OCI-LY1 (cell line): ENCODE measurements at regions not wholly inside any gene's neighbourhood (a gene's known extent, or its start where the extent isn't known, plus 50 kb on each side); places are given as distances from the start of the nearest gene placed in this dataset.

Experiments used
- H2AFZ ChIP-seq: fragments of 200-600 bp; sonication (generic), shearing (Covaris generic); 2 replicates; pipeline ENCODE4 v1.6.0; 2014; ENCODE audit warnings: antibody characterized with exemption, mild to moderate bottlenecking, low read length
- H3F3A ChIP-seq: fragments of 200-600 bp; sonication (generic), shearing (Covaris generic); 2 replicates; pipeline ENCODE4 v1.6.0; 2014; ENCODE audit warnings: mild to moderate bottlenecking, antibody characterized with exemption, low read length, moderate library complexity; ENCODE audit not compliant: insufficient read depth
- H3K27ac ChIP-seq: fragments of 200-600 bp; sonication (generic); 2 replicates; pipeline ENCODE4 v1.5.1; 2014; ENCODE audit warnings: low read length, mixed run types, mild to moderate bottlenecking, low read depth; ENCODE audit not compliant: poor library complexity, severe bottlenecking
- H3K27me3 ChIP-seq: fragments of 200-600 bp; sonication (generic); 2 replicates; pipeline ENCODE4 v1.6.0; 2014; ENCODE audit warnings: antibody characterized with exemption, mild to moderate bottlenecking, low read length, moderate library complexity; ENCODE audit not compliant: insufficient read depth
- H3K36me3 ChIP-seq: fragments of 200-600 bp; sonication (generic); 2 replicates; pipeline ENCODE4 v1.6.1; 2014; ENCODE audit warnings: mild to moderate bottlenecking, antibody characterized with exemption, low read length, moderate library complexity, mixed read lengths; ENCODE audit not compliant: insufficient read depth
- H3K4me1 ChIP-seq: fragments of 200-600 bp; sonication (generic); 2 replicates; pipeline ENCODE4 v1.5.1; 2014; ENCODE audit warnings: mild to moderate bottlenecking, low read length, moderate library complexity; ENCODE audit not compliant: insufficient read depth, severe bottlenecking
- H3K4me2 ChIP-seq: fragments of 200-600 bp; sonication (generic), shearing (Covaris generic); 2 replicates; pipeline ENCODE4 v1.6.1; 2014; ENCODE audit warnings: low read length
- H3K4me3 ChIP-seq: fragments of 200-600 bp; sonication (generic); 2 replicates; pipeline ENCODE4 v1.5.1; 2014; ENCODE audit warnings: low read length, low read depth, mild to moderate bottlenecking, mixed read lengths; ENCODE audit not compliant: poor library complexity, severe bottlenecking
- H3K79me2 ChIP-seq: fragments of 200-600 bp; shearing (Covaris generic); 2 replicates; pipeline ENCODE4 v1.6.1; 2016; ENCODE audit warnings: mixed run types, low read length, mixed read lengths; ENCODE audit not compliant: insufficient read depth
- H3K9ac ChIP-seq: fragments of 200-600 bp; sonication (generic), shearing (Covaris generic); 2 replicates; pipeline ENCODE4 v1.6.1; 2014; ENCODE audit warnings: mild to moderate bottlenecking, low read length, mixed read lengths
- H3K9me2 ChIP-seq: fragments of 200-600 bp; sonication (generic), shearing (Covaris generic); 2 replicates; pipeline ENCODE4 v1.6.1; 2014; ENCODE audit warnings: low read depth, mild to moderate bottlenecking, low read length, mixed read lengths
- H3K9me3 ChIP-seq: fragments of 200-600 bp; shearing (Covaris generic); 2 replicates; pipeline ENCODE4 v1.6.1; 2014; ENCODE audit warnings: low read length, mixed read lengths
- H4K20me1 ChIP-seq: fragments of 200-600 bp; sonication (generic), shearing (Covaris generic); 2 replicates; pipeline ENCODE4 v1.6.0; 2016; ENCODE audit warnings: mild to moderate bottlenecking, low read length; ENCODE audit not compliant: insufficient read depth
- EZH2 ChIP-seq: fragments of 200-600 bp; sonication (generic), shearing (Covaris generic); IDR thresholded peaks from 2 replicates; pipeline ENCODE4 v1.8.0; 2017; ENCODE audit warnings: borderline replicate concordance, mixed run types, mild to moderate bottlenecking, antibody characterized with exemption, low read length, moderate library complexity, mixed read lengths
- TF ChIP-seq, protein P1 (sequence below): fragments of 200-600 bp; sonication (generic), shearing (Covaris generic); IDR thresholded peaks from 2 replicates; pipeline ENCODE4 v1.5.1; 2017; ENCODE audit warnings: mild to moderate bottlenecking, antibody characterized with exemption, low read length, moderate library complexity, mixed read lengths

DNA sequence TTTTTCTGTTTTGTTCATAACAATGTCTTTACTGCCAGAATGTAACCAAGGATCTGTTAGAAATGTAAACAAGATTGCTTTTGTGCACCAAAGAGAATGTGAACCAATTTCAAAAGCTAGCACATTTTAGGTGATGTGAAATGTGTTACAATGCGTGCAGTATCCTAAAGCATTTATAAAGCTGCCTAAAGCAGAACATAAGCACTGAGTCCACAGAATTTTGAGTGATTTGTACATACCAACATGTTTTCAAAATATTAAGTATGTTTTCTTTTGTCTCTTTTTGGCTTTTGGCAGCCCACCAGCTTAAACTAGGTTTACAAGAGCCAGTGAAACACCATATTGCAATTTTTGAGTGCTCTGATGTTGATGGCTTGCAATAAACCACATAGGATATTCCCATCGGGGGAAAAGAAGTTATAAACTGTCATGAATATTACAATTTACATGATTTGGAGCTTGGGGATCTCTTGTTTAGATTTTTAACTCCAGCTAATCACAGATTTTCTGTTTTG, 364.0 kb downstream of the ZIC1 start:
- Histone ChIP-seq H3K79me2 (no peaks in the 10 kb centered on the region), H3K4me1 (no peaks in the 10 kb centered on the region), H3F3A (no peaks in the 10 kb centered on the region), H3K4me3 (no peak overlapping the region), H3K4me2 (no peak overlapping the region), H3K9me2 (no peaks in the 10 kb centered on the region), H3K36me3 (no peaks in the 10 kb centered on the region), H2AFZ (no peak overlapping the region), H3K27ac (no peak overlapping the region), H3K9me3 (no peaks in the 10 kb centered on the region), H3K9ac (no peak overlapping the region), H4K20me1 (no peaks in the 10 kb centered on the region), H3K27me3 (no peaks in the 10 kb centered on the region)
- TF ChIP-seq, protein P1, sequence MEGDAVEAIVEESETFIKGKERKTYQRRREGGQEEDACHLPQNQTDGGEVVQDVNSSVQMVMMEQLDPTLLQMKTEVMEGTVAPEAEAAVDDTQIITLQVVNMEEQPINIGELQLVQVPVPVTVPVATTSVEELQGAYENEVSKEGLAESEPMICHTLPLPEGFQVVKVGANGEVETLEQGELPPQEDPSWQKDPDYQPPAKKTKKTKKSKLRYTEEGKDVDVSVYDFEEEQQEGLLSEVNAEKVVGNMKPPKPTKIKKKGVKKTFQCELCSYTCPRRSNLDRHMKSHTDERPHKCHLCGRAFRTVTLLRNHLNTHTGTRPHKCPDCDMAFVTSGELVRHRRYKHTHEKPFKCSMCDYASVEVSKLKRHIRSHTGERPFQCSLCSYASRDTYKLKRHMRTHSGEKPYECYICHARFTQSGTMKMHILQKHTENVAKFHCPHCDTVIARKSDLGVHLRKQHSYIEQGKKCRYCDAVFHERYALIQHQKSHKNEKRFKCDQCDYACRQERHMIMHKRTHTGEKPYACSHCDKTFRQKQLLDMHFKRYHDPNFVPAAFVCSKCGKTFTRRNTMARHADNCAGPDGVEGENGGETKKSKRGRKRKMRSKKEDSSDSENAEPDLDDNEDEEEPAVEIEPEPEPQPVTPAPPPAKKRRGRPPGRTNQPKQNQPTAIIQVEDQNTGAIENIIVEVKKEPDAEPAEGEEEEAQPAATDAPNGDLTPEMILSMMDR: no peak
- no peak for TF ChIP-seq EZH2

DNA sequence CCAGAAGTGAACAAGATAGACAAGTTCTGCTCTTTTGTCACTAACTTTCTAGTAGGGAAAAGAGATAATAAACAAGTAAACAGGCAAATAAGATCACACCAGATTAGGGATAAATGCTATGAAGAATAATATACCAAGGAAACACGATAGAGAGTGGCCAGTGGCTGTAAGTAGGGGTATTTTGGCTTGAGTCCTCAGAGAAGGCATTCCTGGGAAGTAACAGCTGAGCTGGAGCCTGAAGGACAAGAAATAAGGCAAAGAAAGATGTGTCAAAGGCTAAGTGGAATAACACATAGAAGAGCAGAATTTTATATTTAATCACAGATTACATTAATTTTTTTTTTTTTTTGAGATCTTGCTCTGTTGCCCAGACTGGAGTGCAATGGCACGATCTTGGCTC, 366.2 kb downstream of the ZIC1 start:
- TF ChIP-seq, protein P1: no peak
- TF ChIP-seq EZH2: no peak
- Histone ChIP-seq H3K27ac (no peak overlapping the region), H3K4me2 (no peak overlapping the region)

DNA sequence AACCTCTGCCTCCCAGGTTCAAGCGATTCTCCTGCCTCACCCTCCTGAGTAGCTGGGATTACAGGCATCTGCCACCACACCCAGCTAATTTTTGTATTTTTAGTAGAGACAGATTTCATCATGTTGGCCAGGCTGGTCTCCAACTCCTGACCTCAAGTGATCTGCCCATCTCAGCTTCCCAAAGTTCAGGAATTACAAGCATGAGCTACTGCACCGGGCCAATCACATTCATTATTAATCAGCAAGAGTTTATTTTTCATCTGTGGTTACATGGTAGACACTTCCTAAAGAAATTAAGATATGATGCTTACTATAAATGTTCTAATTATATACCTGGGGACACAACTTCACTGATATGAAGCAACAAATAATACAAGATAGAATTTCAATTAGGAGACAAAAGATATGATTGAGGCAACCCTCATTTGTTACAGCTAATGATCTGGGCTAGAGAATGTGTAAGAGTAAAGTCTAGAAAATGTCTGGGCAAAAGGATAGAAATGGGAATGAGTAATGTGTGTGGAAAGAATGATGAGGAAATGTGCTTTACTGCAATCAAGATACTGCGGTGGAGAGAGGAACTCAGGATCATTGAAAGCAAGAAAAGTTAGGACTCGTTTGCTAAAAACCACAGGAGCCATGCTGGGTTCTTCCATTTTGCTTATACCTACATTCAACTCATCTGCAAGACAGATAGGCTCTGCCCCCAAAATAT, 366.8 kb downstream of the ZIC1 start:
- Histone ChIP-seq H3K27me3 (no peaks in the 10 kb centered on the region), H3K27ac (no peak overlapping the region), H3K9me2 (no peaks in the 10 kb centered on the region), H3F3A (no peaks in the 10 kb centered on the region), H3K9me3 (no peaks in the 10 kb centered on the region), H3K4me3 (no peak overlapping the region), H3K79me2 (no peaks in the 10 kb centered on the region), H3K36me3 (no peaks in the 10 kb centered on the region), H3K4me2 (no peak overlapping the region), H4K20me1 (no peaks in the 10 kb centered on the region), H2AFZ (no peak overlapping the region), H3K4me1 (no peaks in the 10 kb centered on the region), H3K9ac (no peak overlapping the region)
- no peak for TF ChIP-seq EZH2
- TF ChIP-seq, protein P1: no peak

More for the DNA sequence above, 366.2 kb downstream of the ZIC1 start:
- Histone ChIP-seq H3K9ac (no peak overlapping the region), H2AFZ (no peak overlapping the region), H3K4me3 (no peak overlapping the region), H3K36me3 (no peaks in the 10 kb centered on the region), H4K20me1 (no peaks in the 10 kb centered on the region), H3K9me2 (no peaks in the 10 kb centered on the region), H3K4me1 (no peaks in the 10 kb centered on the region), H3K9me3 (no peaks in the 10 kb centered on the region), H3F3A (no peaks in the 10 kb centered on the region), H3K79me2 (no peaks in the 10 kb centered on the region), H3K27me3 (no peaks in the 10 kb centered on the region)
